ENCODE measurements at regions not wholly inside any gene's neighbourhood (a gene's known extent, or its start where the extent isn't known, plus 50 kb on each side); places are given as distances from the start of the nearest gene placed in this dataset.
A peak's percentile ranks its signal among the peaks of the same experiment; 100 is the strongest.

DNA sequence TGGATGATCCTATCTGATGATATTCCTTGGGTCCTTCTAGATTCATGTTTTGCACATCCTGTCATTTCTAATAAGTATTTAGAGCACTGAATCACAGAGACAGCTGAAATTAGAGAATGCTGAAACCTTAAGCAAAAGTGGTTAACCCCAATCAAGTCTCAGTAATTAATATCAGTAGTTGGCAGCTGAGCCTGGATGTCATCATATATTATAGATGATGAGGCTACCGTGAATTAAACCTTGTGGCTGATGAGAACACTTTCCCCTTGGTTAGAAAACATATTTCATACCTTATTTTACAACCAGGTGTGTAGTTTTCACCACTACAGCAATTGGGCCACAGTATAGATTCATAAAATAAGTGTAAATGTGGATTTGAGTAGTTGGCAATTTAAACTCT, 499.0 kb downstream of the PDGFC start:
- no peak overlapping the region for H3K27ac ChIP-seq
- TF ChIP-seq, protein P1, sequence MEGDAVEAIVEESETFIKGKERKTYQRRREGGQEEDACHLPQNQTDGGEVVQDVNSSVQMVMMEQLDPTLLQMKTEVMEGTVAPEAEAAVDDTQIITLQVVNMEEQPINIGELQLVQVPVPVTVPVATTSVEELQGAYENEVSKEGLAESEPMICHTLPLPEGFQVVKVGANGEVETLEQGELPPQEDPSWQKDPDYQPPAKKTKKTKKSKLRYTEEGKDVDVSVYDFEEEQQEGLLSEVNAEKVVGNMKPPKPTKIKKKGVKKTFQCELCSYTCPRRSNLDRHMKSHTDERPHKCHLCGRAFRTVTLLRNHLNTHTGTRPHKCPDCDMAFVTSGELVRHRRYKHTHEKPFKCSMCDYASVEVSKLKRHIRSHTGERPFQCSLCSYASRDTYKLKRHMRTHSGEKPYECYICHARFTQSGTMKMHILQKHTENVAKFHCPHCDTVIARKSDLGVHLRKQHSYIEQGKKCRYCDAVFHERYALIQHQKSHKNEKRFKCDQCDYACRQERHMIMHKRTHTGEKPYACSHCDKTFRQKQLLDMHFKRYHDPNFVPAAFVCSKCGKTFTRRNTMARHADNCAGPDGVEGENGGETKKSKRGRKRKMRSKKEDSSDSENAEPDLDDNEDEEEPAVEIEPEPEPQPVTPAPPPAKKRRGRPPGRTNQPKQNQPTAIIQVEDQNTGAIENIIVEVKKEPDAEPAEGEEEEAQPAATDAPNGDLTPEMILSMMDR (IDR thresholded peaks at IDR 0.05) = no peak
- no peak for TF ChIP-seq ZFX (IDR thresholded peaks at IDR 0.05; ENCODE audit: borderline replicate concordance)

DNA sequence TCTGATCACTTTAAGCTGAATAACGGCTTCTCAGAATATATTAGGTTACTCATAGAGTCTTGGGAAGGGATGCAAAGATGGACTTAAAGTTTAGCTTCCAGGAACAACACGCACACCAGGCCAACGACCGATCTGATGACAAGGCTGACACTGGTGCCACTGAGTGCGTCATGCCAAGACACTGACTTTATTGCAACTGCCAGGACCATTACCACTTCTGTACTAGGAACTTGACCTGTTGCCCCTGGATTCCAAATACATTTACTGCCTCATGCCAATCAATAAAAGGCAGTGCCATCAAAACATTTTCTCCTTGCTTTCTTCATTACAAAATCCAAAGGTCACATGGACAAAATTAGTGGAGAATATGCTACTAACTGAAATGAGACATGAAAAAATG, 505.9 kb upstream of the CTSO start:
- no peak overlapping the region for H3K27ac ChIP-seq
- TF ChIP-seq, protein P1 (IDR thresholded peaks at IDR 0.05) = no peak
- TF ChIP-seq ZFX (IDR thresholded peaks at IDR 0.05; ENCODE audit: borderline replicate concordance) = no peak

DNA sequence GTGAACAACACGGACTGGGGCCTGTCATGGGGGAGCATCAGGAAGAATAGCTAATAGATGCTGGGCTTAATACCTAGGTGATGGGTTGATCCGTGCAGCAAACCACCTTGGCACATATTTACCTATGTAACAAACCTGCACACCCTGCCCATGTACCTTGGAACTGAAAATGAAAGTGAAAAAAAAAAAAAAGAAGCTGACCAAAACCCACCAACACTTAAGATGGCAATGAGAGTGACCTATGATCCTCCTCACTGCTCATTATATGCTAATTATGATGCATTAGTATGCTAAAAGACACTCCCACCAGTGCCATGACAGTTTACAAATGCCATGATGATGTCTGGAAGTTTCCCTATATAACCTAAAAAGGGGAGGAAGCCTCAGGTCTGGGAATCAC, 503.2 kb upstream of the CTSO start:
- H3K27ac ChIP-seq = no peak overlapping the region
- no peak for TF ChIP-seq ZFX (IDR thresholded peaks at IDR 0.05; ENCODE audit: borderline replicate concordance)

DNA sequence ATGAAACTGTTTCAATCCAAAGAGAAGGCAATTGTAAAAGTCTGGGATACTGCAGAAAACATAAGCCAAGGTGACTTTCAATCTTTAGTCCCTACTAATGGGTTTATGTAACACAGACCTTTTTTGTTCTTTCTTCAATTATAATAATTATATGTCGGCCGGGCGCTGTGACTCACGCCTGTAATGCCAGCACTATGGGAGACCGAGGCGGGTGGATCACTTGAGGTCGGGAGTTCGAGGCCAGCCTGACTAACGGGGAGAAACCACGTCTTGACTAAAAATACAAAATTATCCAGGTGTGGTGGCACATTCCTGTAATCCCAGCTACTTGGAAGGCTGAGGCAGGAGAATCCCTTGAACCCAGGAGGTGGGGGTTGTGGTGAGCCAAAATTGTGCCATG, 489.8 kb upstream of the CTSO start:
- TF ChIP-seq, protein P1 (IDR thresholded peaks at IDR 0.05) = no peak
- no peak for TF ChIP-seq ZFX (IDR thresholded peaks at IDR 0.05; ENCODE audit: borderline replicate concordance)

DNA sequence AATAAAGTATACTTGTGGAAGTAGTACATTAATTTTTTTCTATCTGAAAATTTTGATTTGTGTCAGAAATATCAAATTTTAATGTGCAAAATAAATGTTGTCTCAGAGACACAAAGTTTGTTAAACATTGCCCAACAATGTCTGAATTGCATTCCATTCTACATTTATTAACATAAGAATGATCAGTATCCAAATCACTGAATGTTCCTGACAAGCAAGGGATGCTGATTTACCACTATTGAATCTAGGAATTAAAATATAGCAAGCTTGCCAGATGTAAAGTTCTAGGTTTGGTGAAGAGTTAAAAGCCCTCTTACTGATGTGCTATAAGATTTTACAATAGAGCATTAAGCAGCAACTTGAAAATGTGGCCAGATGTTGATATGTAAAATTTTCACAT, 489.2 kb upstream of the CTSO start:
- TF ChIP-seq, protein P1 (IDR thresholded peaks at IDR 0.05) = no peak
- TF ChIP-seq ZFX (IDR thresholded peaks at IDR 0.05; ENCODE audit: borderline replicate concordance) = no peak
- peak overlapping the region; percentile 19; the same call in 1 of the 2 replicates for H3K27ac ChIP-seq

More for the DNA sequence above, 489.8 kb upstream of the CTSO start:
- peak overlapping the region; percentile 19; the same call in 1 of the 2 replicates for H3K27ac ChIP-seq

DNA sequence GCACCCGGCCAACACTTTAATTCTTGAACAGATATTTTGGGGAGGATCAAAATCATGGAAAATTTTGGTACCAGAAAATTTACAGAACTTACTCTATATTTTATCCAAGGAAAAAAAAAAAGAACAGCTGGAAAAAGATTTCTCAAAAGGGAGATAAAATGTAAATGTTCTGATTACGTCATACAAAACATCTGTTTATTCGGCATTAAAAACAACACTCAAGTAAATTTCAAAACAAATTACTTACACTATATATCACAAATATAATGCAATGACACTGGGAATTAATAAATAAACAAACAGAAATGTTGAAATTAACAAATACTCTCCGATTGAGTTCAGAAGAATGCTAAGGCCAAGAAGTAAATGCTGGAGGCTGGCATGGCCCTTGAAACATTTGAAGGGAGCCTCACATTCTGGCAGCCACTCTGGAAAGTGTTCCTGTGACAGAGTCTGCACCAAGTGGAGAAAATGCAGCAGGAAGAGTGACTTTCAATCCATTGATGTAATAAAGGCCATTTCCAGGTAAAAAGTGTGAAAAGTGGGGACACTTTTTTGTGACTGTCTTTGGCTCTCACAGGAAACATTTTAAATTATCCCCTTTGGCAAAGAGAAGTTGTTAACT, 486.0 kb upstream of the CTSO start:
- H3K27ac ChIP-seq = no peak overlapping the region
- TF ChIP-seq, protein P1 (IDR thresholded peaks at IDR 0.05) = no peak
- TF ChIP-seq ZFX (IDR thresholded peaks at IDR 0.05; ENCODE audit: borderline replicate concordance) = no peak

DNA sequence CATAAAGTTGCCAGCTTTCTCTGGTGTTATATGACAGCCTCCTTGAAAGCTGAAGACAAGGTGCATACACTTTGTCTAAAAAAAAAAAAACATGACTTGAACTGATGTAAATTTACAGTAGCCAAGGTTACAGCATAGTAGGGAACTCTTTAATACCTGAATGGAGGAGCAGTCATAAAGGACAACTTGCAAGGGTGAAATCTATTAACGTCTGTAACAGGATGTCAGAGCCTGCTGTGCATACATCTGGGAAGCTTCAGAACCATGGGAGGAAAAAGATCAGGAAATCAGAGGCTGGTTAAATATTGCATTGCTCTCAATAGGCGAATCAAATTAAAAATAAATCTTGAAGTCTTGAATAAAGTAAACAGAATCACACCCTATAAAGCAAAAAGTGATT, 484.0 kb upstream of the CTSO start:
- TF ChIP-seq, protein P1 (IDR thresholded peaks at IDR 0.05) = no peak
- TF ChIP-seq ZFX (IDR thresholded peaks at IDR 0.05; ENCODE audit: borderline replicate concordance) = no peak
- H3K27ac ChIP-seq = no peak overlapping the region

DNA sequence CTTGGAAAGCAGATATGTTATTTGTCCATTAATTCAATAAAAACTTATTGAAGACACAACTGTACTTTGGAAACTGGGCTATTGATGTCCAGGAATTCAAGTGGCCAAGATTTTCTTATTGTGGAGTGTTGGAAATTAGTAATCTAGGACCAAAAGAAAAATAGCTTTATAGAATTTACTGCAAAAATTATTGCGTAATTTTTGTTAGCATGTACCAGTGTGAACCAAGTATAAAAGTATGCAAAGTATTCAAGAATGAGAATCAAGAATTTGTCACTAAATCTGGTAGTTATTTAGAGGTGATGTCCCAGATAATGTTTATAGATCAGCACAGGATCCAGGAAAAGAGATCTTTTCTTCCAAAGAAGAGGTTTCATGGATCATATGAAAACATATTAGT, 468.9 kb upstream of the CTSO start:
- no peak overlapping the region for H3K27ac ChIP-seq
- no peak for TF ChIP-seq ZFX (IDR thresholded peaks at IDR 0.05; ENCODE audit: borderline replicate concordance)
- TF ChIP-seq, protein P1 (IDR thresholded peaks at IDR 0.05) = no peak

Data from 22Rv1 (cell line).